Hypothalamus (tissue), 51 donors: ENCODE measurements at regions not wholly inside any gene's neighbourhood (a gene's known extent, or its start where the extent isn't known, plus 50 kb on each side); places are given as distances from the start of the nearest gene placed in this dataset.

ENCODE experiments used
- DNase-seq, 51 donors: peaks; one replicate each; lab custom pipeline; 2025; lab: John Stamatoyannopoulos, UW

DNA sequence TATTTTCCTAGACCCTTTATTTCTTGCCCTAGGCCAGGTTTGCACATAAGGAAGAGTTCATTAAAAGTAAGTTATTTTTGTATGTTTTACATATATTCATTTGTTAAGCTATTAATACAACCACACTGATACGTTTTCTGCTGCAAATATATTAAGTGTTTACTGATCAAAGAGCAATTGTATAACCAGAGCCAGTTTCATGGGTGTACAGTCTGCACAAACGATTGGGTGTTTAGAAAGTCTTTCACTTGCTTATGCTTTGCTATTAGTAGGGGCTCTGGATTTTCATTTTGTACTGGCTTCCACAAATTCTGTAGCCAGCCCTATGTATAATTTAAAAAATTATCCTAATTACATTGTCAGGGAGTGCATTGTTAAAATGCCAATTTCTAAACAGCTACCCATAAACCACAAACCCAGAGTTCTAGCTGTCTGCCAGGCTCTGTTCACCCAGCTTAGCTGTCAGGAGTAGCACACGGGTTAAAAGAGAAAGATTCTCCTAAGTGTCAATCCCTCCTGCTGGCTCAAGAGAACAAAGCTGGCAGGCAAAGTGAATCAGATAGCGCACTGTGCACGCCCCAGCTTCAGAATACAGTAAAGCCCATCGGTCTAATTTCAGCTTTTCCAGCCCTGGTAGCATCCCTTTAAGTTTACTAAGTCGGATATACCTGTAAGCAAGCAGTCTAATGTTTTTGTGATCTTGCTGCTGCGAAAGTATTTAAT lies 151.0 kb upstream of the LMO3 start:
- DNase-seq: no peak

- DNase-seq: no peak
Measured at GRCh38 chr12:16730772-16731171, 124.8 kb upstream of the LMO3 start.

DNA sequence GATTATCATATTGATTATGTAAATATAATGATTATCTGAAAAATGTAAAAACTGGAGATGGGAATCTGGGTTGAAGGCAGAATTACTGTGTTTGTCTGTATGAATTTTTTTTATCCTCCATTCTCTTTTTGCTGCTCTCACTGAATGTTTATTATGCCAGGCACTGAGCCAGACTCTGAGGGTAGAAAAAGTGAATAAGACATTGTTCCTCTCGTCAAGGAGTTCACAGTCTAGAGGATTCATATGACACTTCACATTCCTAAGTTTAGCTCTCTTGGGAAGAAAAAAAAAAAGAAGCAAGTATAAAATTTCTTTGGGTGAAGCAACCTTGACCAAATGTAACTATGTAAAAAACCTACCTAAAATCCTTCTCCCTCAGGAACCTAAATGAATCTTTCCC lies 120.9 kb upstream of the LMO3 start:
- DNase-seq: no peak

DNA sequence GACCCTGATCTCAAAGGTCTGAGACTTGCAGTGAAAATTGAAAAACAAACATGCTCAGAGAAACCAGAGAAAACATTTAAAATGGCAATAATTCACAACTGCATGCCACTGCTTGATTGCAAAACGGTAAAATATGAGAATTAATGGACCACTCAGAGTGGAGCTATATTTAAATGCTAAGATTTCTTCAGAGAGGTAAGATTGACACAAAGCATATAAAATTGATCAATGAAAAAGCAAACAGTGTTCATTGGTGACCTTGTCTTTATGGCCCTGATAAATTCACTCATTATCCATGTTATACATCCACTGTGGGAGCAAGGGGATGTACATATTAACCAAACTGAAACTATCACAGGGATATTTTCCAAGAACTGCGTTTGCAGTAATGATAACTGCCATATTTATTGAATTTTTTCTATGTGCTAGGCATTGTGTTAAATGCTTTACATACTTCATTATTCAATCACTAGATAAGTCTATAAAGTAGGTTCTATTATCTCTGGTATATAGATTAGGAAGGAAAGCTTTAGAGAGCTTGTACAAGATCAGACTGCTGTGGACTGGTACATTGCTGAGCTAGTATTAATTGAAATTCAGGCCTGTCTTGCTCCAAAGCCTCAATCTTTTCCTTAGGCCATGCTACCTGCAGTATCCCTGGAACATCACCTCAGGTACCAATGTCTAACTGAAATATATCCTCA lies 113.9 kb upstream of the LMO3 start:
- DNase-seq: no peak

- no peak for DNase-seq
Measured at GRCh38 chr12:16716928-16717327, 111.0 kb upstream of the LMO3 start.

- DNase-seq: no peak
Measured at GRCh38 chr12:16692099-16692498, 86.1 kb upstream of the LMO3 start.

- no peak for DNase-seq
Measured at GRCh38 chr12:16691624-16692023, 85.7 kb upstream of the LMO3 start.

DNA sequence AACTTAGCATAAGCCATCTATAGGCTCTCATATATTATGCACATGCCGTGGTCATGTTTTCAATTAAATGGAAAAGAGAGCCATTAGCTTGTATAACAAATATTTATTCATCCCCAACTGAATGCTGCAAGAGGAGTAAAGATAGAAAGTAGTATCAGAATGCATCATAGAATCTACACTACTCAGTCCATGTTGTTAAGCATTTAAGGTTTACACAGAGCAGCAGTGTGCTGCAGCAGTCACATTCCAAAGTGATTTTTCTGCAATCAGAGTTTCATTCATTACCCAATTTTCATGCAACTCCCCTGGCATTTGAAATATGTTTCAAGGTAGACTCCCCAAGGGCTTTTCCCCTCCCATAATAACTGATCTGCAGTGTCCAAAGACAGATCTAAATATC lies 82.2 kb upstream of the LMO3 start:
- DNase-seq: no peak

GRCh38 chr12:16685107-16685506 lies 79.1 kb upstream of the LMO3 start:
- no peak for DNase-seq

GRCh38 chr12:16681196-16681595 lies 75.2 kb upstream of the LMO3 start:
- no peak for DNase-seq

GRCh38 chr12:16675438-16675837 lies 69.5 kb upstream of the LMO3 start:
- DNase-seq: no peak

DNA sequence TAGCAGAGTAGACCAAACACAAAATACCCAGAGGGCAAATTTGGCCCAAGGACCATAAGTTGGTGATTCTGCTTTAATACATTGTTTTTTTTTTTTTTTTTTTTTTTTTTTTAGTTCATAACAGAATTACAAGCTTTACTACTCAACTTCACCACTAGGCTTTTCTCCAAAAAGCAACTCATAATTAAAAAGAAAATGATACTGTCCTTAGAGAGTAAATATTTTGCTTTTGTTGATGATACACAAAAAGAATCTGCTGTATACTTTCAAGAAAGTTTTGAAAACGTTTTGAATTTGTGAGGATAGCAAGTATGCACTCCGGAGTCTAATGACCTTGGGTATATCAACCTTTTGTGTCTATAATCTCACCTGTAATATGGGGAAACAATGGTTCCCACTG lies 68.9 kb upstream of the LMO3 start:
- DNase-seq: no peak

GRCh38 chr12:16670456-16671050 lies 64.6 kb upstream of the LMO3 start:
- DNase-seq: no peak

DNA sequence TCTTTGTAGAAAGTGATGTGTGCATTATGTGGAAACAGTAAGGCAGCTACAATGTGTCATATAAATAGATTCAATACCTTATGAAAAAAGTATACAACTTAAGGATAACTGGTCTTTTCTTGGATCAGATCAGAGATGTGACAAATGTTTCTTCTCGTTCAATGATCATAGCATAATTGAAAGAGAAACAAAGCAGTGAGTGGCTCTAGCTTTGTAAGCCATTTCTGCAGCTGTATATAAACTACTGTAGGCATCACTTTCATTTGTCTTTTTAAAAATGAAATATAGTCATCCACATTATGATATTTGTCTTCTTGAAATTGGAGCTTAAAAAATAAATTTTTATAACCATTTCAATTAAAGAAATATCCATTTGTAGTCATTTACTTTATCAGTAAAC lies 63.8 kb upstream of the LMO3 start:
- no peak for DNase-seq

DNA sequence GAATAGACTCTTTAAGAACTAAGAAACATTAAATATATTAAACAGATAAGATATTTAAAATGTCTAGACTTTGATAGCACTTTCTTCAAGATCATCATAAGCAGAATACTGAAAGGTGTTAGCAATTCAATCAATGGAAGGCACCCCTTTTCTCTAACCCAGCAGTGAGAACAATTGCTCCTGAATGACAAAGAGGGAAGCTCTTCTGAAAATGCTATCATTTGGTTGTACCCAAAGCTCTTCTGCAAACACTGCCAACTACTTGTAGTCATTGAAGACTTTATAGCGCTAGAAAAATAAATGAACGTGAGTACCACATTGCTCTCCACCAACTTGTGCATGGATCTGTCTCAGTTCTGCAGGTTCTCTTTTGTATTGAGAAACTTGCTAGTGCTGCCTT lies 62.2 kb upstream of the LMO3 start:
- DNase-seq: no peak

DNA sequence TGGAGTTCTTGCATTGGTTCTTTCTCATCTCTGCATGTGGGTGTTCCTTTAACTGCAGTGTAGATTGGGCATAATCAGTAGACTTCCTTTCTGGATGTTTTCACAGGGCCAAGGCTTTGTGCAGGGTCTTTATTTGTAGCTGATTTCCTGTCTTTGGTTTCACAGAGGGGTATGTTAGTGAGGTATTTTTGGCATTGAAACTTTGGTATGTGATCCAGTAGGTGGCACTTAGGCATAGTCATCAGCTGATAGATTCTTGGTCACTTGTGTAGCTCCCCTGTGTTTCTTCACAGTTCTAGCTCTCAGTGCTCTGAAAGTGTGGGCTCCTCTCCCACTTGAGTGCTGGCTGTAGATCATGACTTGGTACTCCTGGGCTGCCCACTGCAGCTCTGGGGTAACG lies 52.7 kb upstream of the LMO3 start:
- DNase-seq: no peak
